Small intestine (tissue), 7 donors: ENCODE measurements at regions not wholly inside any gene's neighbourhood (a gene's known extent, or its start where the extent isn't known, plus 50 kb on each side); places are given as distances from the start of the nearest gene placed in this dataset.
"Not testable (repeated sequence)": the region's sequence is repeated elsewhere in the genome, so short reads cannot be mapped to it uniquely, and the experiment has no call there.

Experiments
- DNase-seq, 2 donors: peaks; one replicate each; pipeline versions ENCODE4 v3.0.0 to v3.0.0-alpha.2; 2013
- FAIRE-seq: peaks from 2 replicates; lab custom pipeline; 2012; peaks lifted over from hg19 to GRCh38; lab: Jason Lieb, UNC
- H3K27ac ChIP-seq, 3 donors: one replicate each; pipeline ENCODE4 v1.5.1; 2013; ENCODE audit warnings: low read length in 2 of 3, mild to moderate bottlenecking in 2 of 3, control low read depth in 1 of 3, inconsistent platforms in 1 of 3, low read depth in 1 of 3, moderate library complexity in 1 of 3
- H3K27me3 ChIP-seq, 3 donors: one replicate each; pipeline ENCODE4 v1.6.1; 2013; ENCODE audit warnings: low read length in 3 of 3, inconsistent platforms in 1 of 3; ENCODE audit not compliant: control insufficient read depth in 3 of 3, insufficient read depth in 3 of 3
- H3K36me3 ChIP-seq, 3 donors: one replicate each; pipeline ENCODE4 v1.6.1; 2013; ENCODE audit warnings: low read length in 3 of 3, inconsistent platforms in 1 of 3, low read depth in 1 of 3, mild to moderate bottlenecking in 1 of 3, moderate library complexity in 1 of 3; ENCODE audit not compliant: control insufficient read depth in 3 of 3, insufficient read depth in 2 of 3
- H3K4me1 ChIP-seq, 3 donors: one replicate each; pipeline ENCODE4 v1.6.1; 2013; ENCODE audit warnings: low read length in 2 of 3, inconsistent platforms in 1 of 3, low read depth in 1 of 3, mild to moderate bottlenecking in 1 of 3, moderate library complexity in 1 of 3; ENCODE audit not compliant: control insufficient read depth in 3 of 3, insufficient read depth in 2 of 3
- H3K4me3 ChIP-seq, 3 donors: one replicate each; pipeline ENCODE4 v1.5.1; 2013; ENCODE audit warnings: low read length in 3 of 3, control low read depth in 1 of 3, inconsistent platforms in 1 of 3, low read depth in 1 of 3, mild to moderate bottlenecking in 1 of 3, moderate library complexity in 1 of 3
- H3K9me3 ChIP-seq, 2 donors: one replicate each; pipeline ENCODE4 v1.6.1; 2013; ENCODE audit warnings: low read depth in 1 of 2, low read length in 1 of 2; ENCODE audit not compliant: control insufficient read depth in 2 of 2, insufficient read depth in 1 of 2
- WGBS, 3 donors: extraction: QIAGEN DNeasy Blood & Tissue Kit; methylation state at CpG; one replicate each; pipeline ENCODE4 v1.1.7; 2013; 5-methylcytosine and 5-hydroxymethylcytosine counted together
- donor health status: healthy with polysubstance abuse.
- donor health status: control.
- donor health status: control.
- donor health status: Bipolar disorder and iron deficiency.
- donor health status: healthy.

DNA sequence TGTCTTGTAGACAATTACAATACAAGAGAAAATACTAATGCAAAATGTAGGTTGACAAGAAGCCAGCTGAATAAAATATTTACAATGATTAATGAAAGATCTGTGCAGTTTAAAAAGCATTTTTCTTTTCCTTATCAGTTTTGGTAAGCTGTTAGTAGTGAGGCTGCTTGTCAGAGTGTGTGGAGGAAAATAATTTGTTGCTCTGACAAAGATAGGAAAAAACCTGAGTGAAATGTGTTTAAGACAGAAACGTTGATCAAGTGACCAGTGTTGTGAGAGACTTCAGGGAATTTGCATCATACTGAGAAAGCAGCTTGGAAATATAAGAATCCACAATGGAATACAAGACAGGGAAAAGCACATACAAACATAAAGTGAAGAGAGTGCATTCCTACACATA, 360.3 kb upstream of the CDH18 start:
- H3K4me3 ChIP-seq, result no peak overlapping the region
- peaks cover 0 to 12% of the 10 kb centered on the region in 2 donors for H3K9me3 ChIP-seq
- FAIRE-seq, result no peak
- WGBS, 3 donors, result 42 to 44% (median 43%) methylated on average over 1 of the region's 1 CpG
- DNase-seq, result no peak
- no peak overlapping the region for H3K27ac ChIP-seq
- no peaks in the 10 kb centered on the region for H3K4me1 ChIP-seq
- no peaks in the 10 kb centered on the region for H3K27me3 ChIP-seq
- H3K36me3 ChIP-seq, result no peaks in the 10 kb centered on the region

DNA sequence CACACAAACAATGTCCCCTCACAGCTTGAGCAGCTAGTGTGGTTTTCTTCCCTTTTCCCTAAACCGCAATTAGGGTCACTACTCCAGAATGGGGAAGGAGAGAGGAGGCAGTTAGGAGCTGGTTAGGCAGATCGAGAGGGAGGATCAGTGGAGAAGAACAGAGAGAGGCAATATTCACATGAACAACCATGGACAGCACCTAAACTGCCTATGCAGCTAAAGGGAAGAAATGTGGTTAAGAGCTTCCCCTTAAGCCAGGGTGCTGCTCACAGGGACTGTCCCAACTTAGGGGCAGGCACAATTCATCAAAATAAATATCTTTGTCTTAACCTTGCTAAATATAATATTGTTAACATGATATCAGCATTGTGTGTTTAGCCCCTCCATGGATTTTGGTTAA, 359.3 kb upstream of the CDH18 start:
- FAIRE-seq, result no peak
- Histone ChIP-seq H3K36me3 (no peaks in the 10 kb centered on the region), H3K4me1 (no peaks in the 10 kb centered on the region), H3K27me3 (no peaks in the 10 kb centered on the region), H3K27ac (no peak overlapping the region), H3K9me3 (peaks cover 0 to 14% of the 10 kb centered on the region in 2 donors), H3K4me3 (no peak overlapping the region)
- WGBS, 3 donors, result 73 to 87% (median 83%) methylated on average over 2 of the region's 2 CpGs
- DNase-seq, result no peak

DNA sequence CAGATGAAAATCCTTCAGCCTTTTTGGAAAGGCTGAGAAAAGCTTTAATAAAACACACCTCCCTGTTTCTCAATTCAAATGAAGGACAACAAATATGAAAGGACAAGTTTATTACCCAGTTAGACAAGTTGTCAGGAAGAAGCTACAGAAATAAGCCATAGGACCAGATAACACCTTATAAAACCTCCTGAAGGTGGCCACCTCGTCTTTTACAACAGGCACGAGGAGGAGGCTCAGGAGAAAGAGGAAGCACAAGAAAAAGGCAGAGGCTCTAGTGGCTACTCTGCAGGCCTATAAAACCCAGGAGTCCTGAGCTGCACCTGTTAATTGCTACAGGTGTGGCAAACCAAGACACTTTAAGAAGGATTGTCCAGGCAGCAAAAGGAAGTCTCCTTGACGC, 352.1 kb upstream of the CDH18 start:
- H3K9me3 ChIP-seq, result peaks cover 0 to 29% of the 10 kb centered on the region in 2 donors
- no peaks in the 10 kb centered on the region for H3K27me3 ChIP-seq
- WGBS, 3 donors, result 41 to 63% (median 45%) methylated on average over 3 of the region's 3 CpGs
- H3K36me3 ChIP-seq, result no peaks in the 10 kb centered on the region
- H3K27ac ChIP-seq, result no peak overlapping the region
- no peak overlapping the region for H3K4me3 ChIP-seq
- no peaks in the 10 kb centered on the region for H3K4me1 ChIP-seq
- DNase-seq (no peak), FAIRE-seq (no peak)

DNA sequence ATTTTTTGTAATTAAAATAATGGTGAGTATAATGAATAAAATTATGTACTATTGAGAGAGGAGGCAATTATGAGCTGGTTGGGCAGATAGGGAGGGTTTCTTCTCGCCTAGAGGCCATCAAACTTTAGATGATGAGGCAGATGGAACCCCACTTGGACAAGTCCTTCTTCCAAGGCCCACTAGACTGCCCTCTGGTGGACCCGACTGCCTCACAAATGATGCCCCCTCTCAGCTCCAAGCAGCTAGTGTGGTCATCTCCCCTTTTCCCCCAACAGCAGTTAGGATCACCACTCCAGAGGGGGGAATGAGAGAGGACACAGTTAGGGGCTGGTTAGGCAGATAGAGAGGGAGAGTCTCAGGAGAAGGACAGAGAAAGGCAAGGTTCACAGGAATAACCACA, 348.0 kb upstream of the CDH18 start:
- Histone ChIP-seq H3K27me3 (no peaks in the 10 kb centered on the region), H3K4me1 (no peaks in the 10 kb centered on the region), H3K9me3 (peaks cover 0 to 21% of the 10 kb centered on the region in 2 donors), H3K36me3 (no peaks in the 10 kb centered on the region), H3K27ac (no peak overlapping the region), H3K4me3 (no peak overlapping the region)
- DNase-seq, result no peak
- FAIRE-seq, result no peak
- 62 to 71% (median 62%) methylated on average over 2 of the region's 2 CpGs for WGBS, 3 donors

DNA sequence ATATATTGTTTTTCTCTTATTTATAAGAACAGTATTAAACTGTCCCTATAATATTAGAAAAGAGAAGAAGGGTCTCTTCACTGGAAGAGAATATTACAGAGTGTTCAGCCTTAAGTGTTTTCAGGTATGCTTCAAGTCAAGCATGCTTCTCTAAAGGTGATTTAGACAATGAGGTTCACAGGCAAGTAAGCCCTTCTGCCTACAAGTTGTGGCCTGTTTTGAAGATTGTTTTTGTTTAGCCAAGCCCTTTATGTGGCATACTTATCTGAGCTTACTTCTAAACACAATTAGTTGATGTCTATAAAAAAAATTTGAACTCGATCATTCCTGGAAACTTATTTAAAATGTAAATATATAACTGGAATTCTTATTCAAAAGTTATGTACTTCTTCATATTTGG, 343.8 kb upstream of the CDH18 start:
- H3K27ac ChIP-seq, result no peak overlapping the region
- H3K4me3 ChIP-seq, result no peak overlapping the region
- H3K27me3 ChIP-seq, result no peaks in the 10 kb centered on the region
- WGBS, 3 donors, result 68 to 78% (median 75%) methylated on average over 1 of the region's 1 CpG
- DNase-seq, result no peak
- no peaks in the 10 kb centered on the region for H3K4me1 ChIP-seq
- no peaks in the 10 kb centered on the region for H3K36me3 ChIP-seq
- H3K9me3 ChIP-seq, result peaks cover 2 to 10% of the 10 kb centered on the region in 2 donors
- FAIRE-seq, result no peak

DNA sequence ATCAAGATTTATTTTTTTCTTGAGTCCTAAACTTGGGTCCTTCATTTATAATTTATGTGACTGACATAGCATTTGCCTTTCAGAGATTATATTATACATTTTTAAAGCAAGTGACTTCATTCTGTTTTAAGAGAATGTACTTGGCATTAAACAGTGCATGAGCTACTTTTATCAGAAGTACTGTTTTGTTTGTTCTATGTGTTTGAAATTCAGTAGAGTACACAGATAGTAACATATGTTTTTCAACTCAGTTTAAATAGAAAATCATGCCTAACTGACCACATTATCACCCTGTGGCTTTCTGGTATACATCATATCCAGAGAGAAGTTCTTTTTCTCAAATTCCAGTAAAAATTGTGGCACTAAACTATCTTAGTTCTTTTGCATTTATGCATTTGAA, 335.3 kb upstream of the CDH18 start:
- Histone ChIP-seq H3K36me3 (no peaks in the 10 kb centered on the region), H3K9me3 (no peaks in the 10 kb centered on the region), H3K4me1 (no peaks in the 10 kb centered on the region), H3K27me3 (no peaks in the 10 kb centered on the region), H3K27ac (no peak overlapping the region), H3K4me3 (no peak overlapping the region)
- FAIRE-seq (no peak), DNase-seq (no peak)

DNA sequence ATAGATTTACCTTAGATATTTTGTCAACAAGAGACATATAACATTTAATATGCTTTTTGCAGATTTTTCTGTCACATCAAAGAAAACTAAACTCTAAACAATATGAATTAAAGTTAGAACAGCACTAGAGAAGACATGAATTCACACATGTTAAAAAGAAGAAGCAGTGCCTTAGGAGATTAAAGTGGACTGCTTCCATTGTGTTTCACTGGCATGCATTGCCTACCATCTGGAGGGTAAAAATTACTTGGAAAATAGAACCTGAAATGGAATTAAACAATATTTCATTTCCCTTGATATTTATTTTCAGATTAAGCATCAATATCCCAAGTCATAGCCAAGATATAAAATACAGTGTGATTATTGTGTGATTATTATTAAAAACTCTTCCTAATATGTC, 319.4 kb upstream of the CDH18 start:
- Histone ChIP-seq H3K9me3 (no peaks in the 10 kb centered on the region), H3K27ac (no peak overlapping the region), H3K27me3 (no peaks in the 10 kb centered on the region), H3K4me1 (no peaks in the 10 kb centered on the region), H3K36me3 (no peaks in the 10 kb centered on the region), H3K4me3 (no peak overlapping the region)
- DNase-seq (no peak), FAIRE-seq (no peak)

DNA sequence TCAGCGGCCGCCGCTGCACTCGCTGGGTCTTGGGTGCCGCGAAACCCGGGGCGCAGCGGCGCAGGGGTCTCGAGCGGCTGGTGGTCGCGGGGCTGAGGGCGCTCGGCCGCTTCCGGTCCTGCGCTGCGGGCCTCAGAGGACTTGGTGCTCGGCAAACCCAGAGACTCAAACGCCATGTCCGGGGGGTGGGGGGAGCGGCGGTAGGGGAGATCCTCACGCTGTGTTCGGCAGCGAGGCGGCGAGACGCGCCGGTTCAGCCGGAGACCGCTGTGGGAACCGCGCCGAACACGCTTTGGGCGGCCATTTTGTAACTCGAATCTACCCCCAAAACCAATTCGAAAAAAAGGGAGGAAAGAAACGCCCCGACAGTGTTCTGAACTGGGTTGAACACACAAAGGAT, 317.5 kb upstream of the CDH18 start:
- no peak for FAIRE-seq
- Histone ChIP-seq H3K27ac (no peak overlapping the region), H3K36me3 (no peaks in the 10 kb centered on the region), H3K4me1 (no peaks in the 10 kb centered on the region), H3K9me3 (no peaks in the 10 kb centered on the region), H3K27me3 (no peaks in the 10 kb centered on the region), H3K4me3 (no peak overlapping the region)
- 88 to 94% (median 89%) methylated on average over 44 of the region's 44 CpGs for WGBS, 3 donors
- DNase-seq, result no peak

DNA sequence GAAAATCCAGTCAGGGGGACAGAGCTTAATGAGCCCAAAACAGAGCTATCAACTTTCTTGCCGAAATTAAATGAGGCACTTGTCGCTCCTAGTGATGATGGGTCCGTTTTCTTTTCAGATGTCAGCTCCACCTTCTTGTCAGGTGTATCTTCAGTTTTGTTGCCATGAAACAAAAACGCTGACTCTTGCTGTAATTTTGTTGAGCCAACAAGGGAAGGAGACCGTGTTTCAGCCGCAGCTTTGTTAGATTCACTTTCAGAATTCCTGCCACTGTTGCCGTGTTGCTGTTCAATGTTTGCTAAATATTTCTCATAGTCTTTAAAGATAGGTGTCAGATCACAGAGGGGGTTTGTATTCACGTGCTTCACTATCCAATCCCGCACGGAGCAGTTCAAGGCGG, 316.6 kb upstream of the CDH18 start:
- not testable (repeated sequence) for H3K4me3 ChIP-seq, H3K9me3 ChIP-seq, FAIRE-seq, H3K27ac ChIP-seq, H3K4me1 ChIP-seq, DNase-seq, H3K27me3 ChIP-seq, H3K36me3 ChIP-seq
- WGBS, 3 donors, result 89 to 94% (median 90%) methylated on average over 9 to 11 of the region's 11 CpGs
